ENCODE measurements at regions not wholly inside any gene's neighbourhood (a gene's known extent, or its start where the extent isn't known, plus 50 kb on each side); places are given as distances from the start of the nearest gene placed in this dataset.

DNA sequence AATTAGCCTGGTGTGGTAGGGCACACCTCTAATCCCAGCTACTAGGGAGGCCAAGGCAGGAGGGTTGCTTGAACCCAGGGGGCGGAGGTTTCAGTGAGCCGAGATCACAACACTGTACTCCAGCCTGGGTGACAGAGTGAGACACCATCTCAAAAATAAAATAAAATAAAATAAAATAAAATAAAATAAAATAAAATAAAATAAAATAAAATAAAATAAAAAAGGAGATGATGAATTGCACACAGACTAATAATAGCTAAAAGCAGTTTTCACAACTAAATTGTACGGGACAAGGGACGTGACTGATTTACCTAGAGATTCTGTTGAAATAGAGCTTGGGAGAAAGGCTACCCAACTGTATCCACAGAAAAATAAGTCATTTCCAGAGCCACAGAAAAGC, 1471.3 kb downstream of the CDH11 start:
- TF ChIP-seq, protein P1, sequence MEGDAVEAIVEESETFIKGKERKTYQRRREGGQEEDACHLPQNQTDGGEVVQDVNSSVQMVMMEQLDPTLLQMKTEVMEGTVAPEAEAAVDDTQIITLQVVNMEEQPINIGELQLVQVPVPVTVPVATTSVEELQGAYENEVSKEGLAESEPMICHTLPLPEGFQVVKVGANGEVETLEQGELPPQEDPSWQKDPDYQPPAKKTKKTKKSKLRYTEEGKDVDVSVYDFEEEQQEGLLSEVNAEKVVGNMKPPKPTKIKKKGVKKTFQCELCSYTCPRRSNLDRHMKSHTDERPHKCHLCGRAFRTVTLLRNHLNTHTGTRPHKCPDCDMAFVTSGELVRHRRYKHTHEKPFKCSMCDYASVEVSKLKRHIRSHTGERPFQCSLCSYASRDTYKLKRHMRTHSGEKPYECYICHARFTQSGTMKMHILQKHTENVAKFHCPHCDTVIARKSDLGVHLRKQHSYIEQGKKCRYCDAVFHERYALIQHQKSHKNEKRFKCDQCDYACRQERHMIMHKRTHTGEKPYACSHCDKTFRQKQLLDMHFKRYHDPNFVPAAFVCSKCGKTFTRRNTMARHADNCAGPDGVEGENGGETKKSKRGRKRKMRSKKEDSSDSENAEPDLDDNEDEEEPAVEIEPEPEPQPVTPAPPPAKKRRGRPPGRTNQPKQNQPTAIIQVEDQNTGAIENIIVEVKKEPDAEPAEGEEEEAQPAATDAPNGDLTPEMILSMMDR (IDR thresholded peaks at IDR 0.05) = no peak
- no peak for TF ChIP-seq POLR2A (IDR thresholded peaks at IDR 0.05)

Data from uterus (tissue), 2 donors.